SK-N-MC (cell line): ENCODE measurements at regions not wholly inside any gene's neighbourhood (a gene's known extent, or its start where the extent isn't known, plus 50 kb on each side); places are given as distances from the start of the nearest gene placed in this dataset.

Source experiments
- EZH2 ChIP-seq: fragments of 200-600 bp; sonication (generic); IDR thresholded peaks from one replicate; pipeline ENCODE4 v1.6.1; 2017; ENCODE audit warnings: antibody characterized with exemption
- POLR2AphosphoS5 ChIP-seq: IDR thresholded peaks from 2 replicates; pipeline ENCODE4 v1.6.1; 2012; ENCODE audit warnings: mild to moderate bottlenecking, low read depth, low read length, borderline replicate concordance

DNA sequence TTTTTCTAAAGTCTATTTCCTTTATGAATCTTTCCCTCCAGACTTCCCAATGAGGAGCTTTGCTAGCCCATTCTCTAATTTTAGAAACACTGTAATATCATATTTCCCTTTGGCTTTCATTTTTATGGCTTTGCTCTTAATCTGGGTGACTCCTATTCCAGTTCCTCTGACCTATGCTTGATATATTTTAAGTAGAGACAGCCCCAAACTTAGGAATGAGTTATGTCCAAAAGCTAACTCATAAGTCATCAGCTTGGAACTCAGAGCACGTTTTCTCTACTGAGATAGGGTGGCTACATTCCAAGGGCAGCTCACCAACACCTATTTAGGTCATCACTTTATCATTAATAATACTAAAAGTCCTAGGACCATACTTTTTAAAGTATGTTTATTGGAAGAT, 77.8 kb downstream of the OR13H1 start:
- no peak for TF ChIP-seq POLR2AphosphoS5
- no peak for TF ChIP-seq EZH2
